Right cardiac atrium (tissue), 5 donors: ENCODE measurements at regions not wholly inside any gene's neighbourhood (a gene's known extent, or its start where the extent isn't known, plus 50 kb on each side); places are given as distances from the start of the nearest gene placed in this dataset.
"Not testable (repeated sequence)": the region's sequence is repeated elsewhere in the genome, so short reads cannot be mapped to it uniquely, and the experiment has no call there.

Experiments
- ATAC-seq, 2 donors: fragments of 200-7000 bp; cut with Tn5 transposase; one replicate each; pipeline versions ENCODE4 v1.8.0 to v1.9.1; 2020; ENCODE audit warnings: moderate library complexity in 2 of 2, mild to moderate bottlenecking in 1 of 2
- DNase-seq, 3 donors: peaks; one replicate each; pipeline ENCODE4 v3.0.0-alpha.2; 2020
- H3K27ac ChIP-seq: one replicate; pipeline ENCODE4 v1.5.1; 2013; ENCODE audit warnings: mild to moderate bottlenecking, low read length, control low read depth, moderate library complexity
- H3K27me3 ChIP-seq: one replicate; pipeline ENCODE4 v1.6.1; 2013; ENCODE audit not compliant: control insufficient read depth, insufficient read depth
- H3K4me1 ChIP-seq: one replicate; pipeline ENCODE4 v1.6.1; 2013; ENCODE audit warnings: low read length; ENCODE audit not compliant: control insufficient read depth, insufficient read depth
- H3K4me3 ChIP-seq: one replicate; pipeline ENCODE4 v1.5.1; 2013; ENCODE audit warnings: low read length, control low read depth
- H3K9me3 ChIP-seq: one replicate; pipeline ENCODE4 v1.6.1; 2013; ENCODE audit warnings: low read length; ENCODE audit not compliant: control insufficient read depth
- WGBS: extraction: QIAGEN DNeasy Blood & Tissue Kit; methylation state at CpG from one replicate; pipeline ENCODE4 v1.1.7; 2013; 5-methylcytosine and 5-hydroxymethylcytosine counted together
- intact Hi-C, 4 donors: fragments of 100-400 bp; cut with DNase I; formaldehyde crosslinking; loops; one replicate each; pipeline versions ENCODE4 v1.11.0 to v1.14.0; 2022 to 2023
- donor health status: healthy with polysubstance abuse.
- donor health status: DM: no; HTN: yes; CAD: no.
- donor health status: DM: no; HTN: no; CAD: no.
- donor health status: DM: no; HTN: yes; CAD: no; lungs with severe emphysema.
- donor health status: DM: yes; HTN: yes; CAD: no.

DNA sequence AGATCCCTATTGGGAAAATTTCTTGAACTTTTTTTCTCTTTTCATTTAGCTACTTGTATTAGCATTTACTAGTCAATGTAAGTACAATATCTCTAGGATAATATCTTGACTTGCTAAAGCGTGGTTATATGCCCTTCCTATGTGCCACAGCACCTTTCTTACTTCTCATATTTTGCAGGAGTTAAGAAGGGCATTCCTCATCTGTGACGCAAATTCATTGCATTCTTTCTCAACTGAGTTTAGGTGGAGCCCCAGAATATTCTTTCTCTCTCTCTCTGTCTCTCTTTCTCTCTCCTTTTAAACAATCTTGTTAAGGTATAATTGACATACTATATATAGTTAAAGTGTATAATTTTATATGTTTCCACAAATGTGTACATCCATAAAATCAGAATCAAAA, 266.1 kb downstream of the RAB38 start:
- intact Hi-C loops, result no loop called here
- no peak for DNase-seq
- WGBS, result 77% methylated on average over 2 of the region's 2 CpGs
- H3K4me3 ChIP-seq, result no peak overlapping the region
- no peaks in the 10 kb centered on the region for H3K9me3 ChIP-seq
- ATAC-seq, result no peak
- H3K4me1 ChIP-seq, result no peaks in the 10 kb centered on the region
- H3K27ac ChIP-seq, result no peak overlapping the region
- no peaks in the 10 kb centered on the region for H3K27me3 ChIP-seq

DNA sequence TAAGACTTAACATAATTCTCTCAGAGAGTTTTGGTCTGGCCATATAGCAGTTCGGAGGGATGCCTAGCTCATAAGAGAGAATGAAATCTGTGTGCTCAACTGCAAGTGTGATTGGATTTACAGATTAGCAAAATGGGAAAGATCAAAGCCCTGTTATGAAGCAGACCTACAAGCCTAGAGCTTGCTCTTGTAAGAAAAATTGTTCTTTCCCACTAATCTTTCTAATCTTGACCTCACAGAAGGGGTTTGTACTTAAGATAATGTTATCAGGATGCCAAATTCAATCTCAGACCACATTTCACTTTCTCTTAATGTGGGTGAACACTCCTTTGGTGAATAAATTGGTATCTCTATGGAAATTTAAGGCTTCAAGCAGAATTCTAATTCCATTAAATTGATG, 267.2 kb downstream of the RAB38 start:
- Histone ChIP-seq H3K27ac (no peak overlapping the region), H3K4me1 (no peaks in the 10 kb centered on the region), H3K9me3 (no peaks in the 10 kb centered on the region), H3K27me3 (no peaks in the 10 kb centered on the region), H3K4me3 (no peak overlapping the region)
- WGBS, result 73% methylated on average over 1 of the region's 1 CpG
- DNase-seq, result no peak
- ATAC-seq, result no peak
- intact Hi-C loops, result no loop called here

DNA sequence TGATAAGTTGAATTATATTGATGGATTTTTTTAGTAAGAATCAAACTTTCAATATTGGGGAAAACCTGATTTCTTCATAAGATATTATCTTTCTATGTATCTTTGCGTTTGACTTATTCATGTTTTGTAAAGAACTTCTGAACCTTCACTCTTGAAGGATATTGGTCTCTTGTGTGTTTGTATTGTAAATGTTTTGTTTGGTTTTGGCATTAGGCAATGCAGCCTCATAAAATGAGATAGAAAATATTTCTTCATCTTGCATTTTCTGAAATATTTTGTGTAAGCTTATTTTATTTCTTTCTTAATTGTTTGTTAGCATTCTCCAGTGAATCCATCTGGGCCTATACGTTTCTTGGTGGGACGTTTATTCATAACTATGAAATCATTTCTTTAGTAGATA, 271.9 kb downstream of the RAB38 start:
- no peak overlapping the region for H3K27ac ChIP-seq
- H3K9me3 ChIP-seq, result no peaks in the 10 kb centered on the region
- H3K27me3 ChIP-seq, result no peaks in the 10 kb centered on the region
- WGBS, result 83% methylated on average over 3 of the region's 3 CpGs
- no peaks in the 10 kb centered on the region for H3K4me1 ChIP-seq
- H3K4me3 ChIP-seq, result no peak overlapping the region
- DNase-seq (no peak), ATAC-seq (no peak)
- intact Hi-C loops, result no loop called here

DNA sequence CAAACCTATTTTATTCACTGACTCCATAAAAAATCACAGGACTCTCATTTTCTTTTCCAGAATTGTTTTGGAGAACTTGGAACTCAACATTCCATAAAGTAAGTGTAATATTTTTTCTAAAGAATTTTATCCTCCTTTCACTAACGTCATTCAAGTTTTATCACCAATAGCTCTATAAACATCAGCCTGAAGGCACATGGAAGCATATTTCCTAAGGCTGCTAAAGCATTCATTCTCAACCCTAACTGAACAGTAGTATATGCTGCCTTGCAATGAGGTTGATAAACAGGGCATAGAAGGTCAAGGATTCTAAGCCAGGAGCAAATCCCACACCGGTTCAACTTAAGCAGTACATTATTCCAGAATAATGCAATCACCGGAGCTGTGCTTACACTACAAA, 273.9 kb downstream of the RAB38 start:
- WGBS, result 40% methylated on average over 3 of the region's 3 CpGs

DNA sequence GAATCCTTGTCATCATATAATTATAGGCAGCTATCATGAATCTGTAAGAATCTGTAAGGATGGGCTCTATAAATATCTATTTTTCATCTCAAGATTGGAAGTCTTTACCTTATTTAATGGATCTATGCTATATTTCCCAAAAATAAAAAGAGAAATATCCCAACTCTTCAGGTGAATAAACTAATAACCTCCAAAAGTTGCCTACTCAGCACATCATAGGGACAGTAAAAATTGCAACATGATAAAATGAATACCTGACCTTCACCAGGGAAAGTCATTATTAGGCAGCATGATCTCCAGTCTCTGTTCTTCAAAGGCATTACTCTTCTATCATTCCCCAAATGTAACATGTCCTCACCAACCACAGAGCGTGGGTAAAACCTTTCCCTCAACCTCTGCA, 277.3 kb downstream of the RAB38 start:
- 90% methylated on average over 1 of the region's 1 CpG for WGBS
- intact Hi-C loops, result no loop called here
- Histone ChIP-seq H3K27me3 (no peaks in the 10 kb centered on the region), H3K27ac (no peak overlapping the region), H3K9me3 (no peaks in the 10 kb centered on the region), H3K4me3 (no peak overlapping the region), H3K4me1 (no peaks in the 10 kb centered on the region)
- DNase-seq (no peak), ATAC-seq (no peak)

More for the DNA sequence above, 273.9 kb downstream of the RAB38 start:
- no peaks in the 10 kb centered on the region for H3K4me1 ChIP-seq
- H3K27me3 ChIP-seq, result no peaks in the 10 kb centered on the region
- DNase-seq (no peak), ATAC-seq (no peak)
- intact Hi-C loops, result no loop called here
- H3K9me3 ChIP-seq, result no peaks in the 10 kb centered on the region
- H3K4me3 ChIP-seq, result no peak overlapping the region
- H3K27ac ChIP-seq, result no peak overlapping the region

DNA sequence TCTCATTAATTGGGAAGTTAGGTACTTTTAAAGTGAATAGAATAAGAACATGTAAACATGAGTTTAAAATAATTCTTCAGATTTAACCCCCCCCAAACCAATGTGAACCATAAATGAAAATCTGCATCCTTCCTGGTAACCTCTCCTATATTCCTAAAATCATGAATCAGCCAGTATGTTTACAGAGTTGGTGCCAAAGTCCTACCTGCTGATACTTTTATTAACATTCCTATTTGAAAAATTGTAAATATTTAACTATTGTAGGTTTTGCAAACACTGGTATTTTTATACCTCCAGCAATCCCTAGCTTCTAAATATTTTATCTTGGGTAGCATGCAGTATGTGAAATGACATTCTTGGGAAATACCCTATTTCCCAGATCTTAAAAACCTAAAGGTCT, 278.2 kb downstream of the RAB38 start:
- DNase-seq, result no peak

DNA sequence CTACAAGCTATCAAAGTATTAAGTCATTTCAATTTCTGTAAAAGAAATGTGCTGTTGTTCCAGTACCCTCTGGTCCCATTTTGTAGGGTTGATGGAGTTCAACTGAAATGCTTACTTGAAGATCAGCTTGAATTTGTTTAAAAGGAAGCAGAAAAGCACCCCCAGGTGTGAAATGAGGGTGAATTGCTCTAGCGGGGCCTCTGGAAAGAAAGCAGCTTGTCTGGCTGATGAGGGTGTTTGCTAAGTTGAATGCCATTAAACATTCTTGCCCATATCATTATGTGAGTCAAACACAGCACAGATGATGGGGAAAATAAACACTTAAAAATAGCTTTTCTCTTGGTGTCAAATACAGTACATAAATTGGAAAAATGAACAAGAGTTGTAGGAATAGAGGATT, 280.3 kb downstream of the RAB38 start:
- no peaks in the 10 kb centered on the region for H3K9me3 ChIP-seq
- H3K27ac ChIP-seq, result no peak overlapping the region
- intact Hi-C loops, result no loop called here
- DNase-seq (no peak), ATAC-seq (no peak)
- H3K4me1 ChIP-seq, result no peaks in the 10 kb centered on the region
- 64% methylated on average over 1 of the region's 1 CpG for WGBS
- no peak overlapping the region for H3K4me3 ChIP-seq
- H3K27me3 ChIP-seq, result no peaks in the 10 kb centered on the region

More for the DNA sequence above, 278.2 kb downstream of the RAB38 start:
- H3K4me3 ChIP-seq, result no peak overlapping the region
- H3K9me3 ChIP-seq, result no peaks in the 10 kb centered on the region
- no peaks in the 10 kb centered on the region for H3K27me3 ChIP-seq
- H3K4me1 ChIP-seq, result no peaks in the 10 kb centered on the region
- ATAC-seq, result no peak
- H3K27ac ChIP-seq, result no peak overlapping the region
- intact Hi-C loops, result no loop called here

DNA sequence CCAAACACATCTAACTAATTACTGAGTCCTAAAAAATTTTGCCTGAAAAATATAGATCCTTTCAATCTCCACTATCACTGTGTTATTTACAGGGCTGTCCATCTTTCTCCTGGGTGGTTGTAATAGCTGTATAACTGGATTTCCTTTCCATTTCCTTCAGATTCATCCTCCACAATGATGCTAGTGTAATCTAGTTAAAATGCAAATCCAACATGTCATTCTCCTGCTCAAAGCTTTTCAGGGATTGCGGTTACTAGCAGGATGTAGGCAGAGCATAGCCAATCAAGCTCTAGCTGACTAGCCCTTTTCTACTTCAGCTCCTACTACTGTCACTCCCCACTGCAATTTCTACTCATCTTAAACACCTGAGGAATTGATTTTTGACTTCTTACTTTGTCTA, 283.0 kb downstream of the RAB38 start:
- Histone ChIP-seq H3K27me3 (no peaks in the 10 kb centered on the region), H3K4me3 (no peak overlapping the region), H3K9me3 (no peaks in the 10 kb centered on the region), H3K27ac (no peak overlapping the region), H3K4me1 (no peaks in the 10 kb centered on the region)
- 74% methylated on average over 1 of the region's 1 CpG for WGBS
- intact Hi-C loops, result no loop called here
- DNase-seq (no peak), ATAC-seq (no peak)

DNA sequence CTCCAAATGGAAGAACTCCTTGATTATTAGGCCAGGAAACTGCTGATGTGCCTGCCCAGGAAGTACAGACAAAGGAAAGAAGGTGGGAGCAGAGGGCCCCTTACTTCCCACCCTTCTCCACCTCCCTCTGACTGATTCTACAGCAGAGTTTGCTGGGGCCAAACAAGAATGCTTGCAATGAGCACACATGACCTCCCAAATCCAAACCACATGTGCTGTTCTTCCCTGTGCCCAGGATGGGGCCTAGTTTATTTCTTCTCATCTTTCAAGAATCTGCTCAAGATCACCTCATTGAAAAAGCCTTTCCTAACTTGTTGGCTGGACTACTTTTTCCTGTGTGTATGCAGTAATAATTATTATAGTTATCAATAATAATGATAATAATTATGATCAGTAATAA, 286.1 kb downstream of the RAB38 start:
- Histone ChIP-seq H3K27ac (no peak overlapping the region), H3K27me3 (no peaks in the 10 kb centered on the region), H3K4me1 (no peaks in the 10 kb centered on the region), H3K9me3 (no peaks in the 10 kb centered on the region), H3K4me3 (no peak overlapping the region)
- intact Hi-C loops, result no loop called here
- ATAC-seq (no peak), DNase-seq (no peak)

DNA sequence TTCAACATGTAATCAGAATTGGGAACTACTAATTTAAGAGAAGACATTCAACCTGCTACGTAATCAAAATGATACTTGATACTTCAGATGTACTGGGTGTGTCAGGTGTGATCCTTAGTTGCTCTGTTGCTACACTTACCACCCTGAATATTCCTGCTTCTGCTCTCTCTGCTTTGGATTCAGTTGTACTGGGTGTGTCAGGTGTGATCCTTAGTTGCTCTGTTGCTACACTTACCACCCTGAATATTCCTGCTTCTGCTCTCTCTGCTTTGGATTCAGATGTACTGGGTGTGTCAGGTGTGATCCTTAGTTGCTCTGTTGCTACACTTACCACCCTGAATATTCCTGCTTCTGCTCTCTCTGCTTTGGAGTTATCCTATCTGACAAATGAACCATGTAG, 290.2 kb downstream of the RAB38 start:
- ATAC-seq, intact Hi-C loops: not testable (repeated sequence)

DNA sequence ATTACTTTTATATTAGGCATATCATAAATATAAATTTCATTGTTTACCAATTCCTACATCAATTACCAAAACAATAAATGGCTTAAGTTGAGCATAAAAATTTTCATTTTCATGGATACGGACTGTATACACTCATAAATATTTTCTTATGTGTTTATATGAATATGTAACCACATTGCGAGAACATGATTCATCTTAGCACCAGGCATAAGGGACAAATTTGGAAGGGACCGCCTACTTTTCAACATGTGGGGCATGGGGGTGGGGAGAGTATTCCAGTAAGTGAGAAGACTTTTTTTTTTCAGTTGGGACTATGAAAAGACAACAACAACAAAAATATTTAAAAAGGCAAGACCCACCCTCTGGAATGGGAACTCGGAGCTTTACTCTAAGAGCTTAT, 296.1 kb downstream of the RAB38 start:
- H3K9me3 ChIP-seq, result no peaks in the 10 kb centered on the region
- no peak for DNase-seq
- ATAC-seq, result no peak
- H3K27me3 ChIP-seq, result no peaks in the 10 kb centered on the region
- H3K4me3 ChIP-seq, result no peak overlapping the region
- H3K27ac ChIP-seq, result no peak overlapping the region
- no peaks in the 10 kb centered on the region for H3K4me1 ChIP-seq
- WGBS, result 75% methylated on average over 4 of the region's 4 CpGs
- intact Hi-C loops, result no loop called here

More for the DNA sequence above, 290.2 kb downstream of the RAB38 start:
- not testable (repeated sequence) for H3K4me3 ChIP-seq, H3K9me3 ChIP-seq, DNase-seq, H3K27ac ChIP-seq, H3K4me1 ChIP-seq, H3K27me3 ChIP-seq
- WGBS, result 90% methylated on average over 1 of the region's 1 CpG

DNA sequence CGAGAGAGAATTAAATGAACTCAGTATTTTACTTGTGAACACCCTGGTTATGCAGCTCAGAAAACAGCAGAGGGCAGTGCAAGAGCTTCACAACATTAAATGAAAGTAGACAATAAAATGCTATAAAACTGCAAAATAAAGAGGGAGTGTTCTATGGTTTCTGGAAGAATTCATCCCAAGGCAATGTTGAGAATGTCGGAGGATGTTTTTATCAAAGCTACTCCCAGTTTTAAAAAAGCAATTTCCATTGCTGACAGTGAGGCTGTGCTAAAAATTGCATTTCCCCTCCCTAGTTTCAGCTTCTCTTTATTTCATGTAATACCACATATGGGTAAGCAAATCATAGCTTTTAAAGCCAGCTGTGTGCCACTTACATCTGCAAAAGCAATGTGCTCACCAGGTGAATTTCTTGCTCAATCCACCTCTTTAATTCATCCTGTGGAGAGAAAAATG, 296.8 kb downstream of the RAB38 start:
- intact Hi-C loops, result no loop called here

More for the DNA sequence above, 296.8 kb downstream of the RAB38 start:
- ATAC-seq (no peak), DNase-seq (no peak)
- no peaks in the 10 kb centered on the region for H3K27me3 ChIP-seq
- WGBS, result 34% methylated on average over 2 of the region's 2 CpGs
- no peaks in the 10 kb centered on the region for H3K9me3 ChIP-seq
- H3K27ac ChIP-seq, result no peak overlapping the region
- no peak overlapping the region for H3K4me3 ChIP-seq
- no peaks in the 10 kb centered on the region for H3K4me1 ChIP-seq
